ENCODE measurements at regions not wholly inside any gene's neighbourhood (a gene's known extent, or its start where the extent isn't known, plus 50 kb on each side); places are given as distances from the start of the nearest gene placed in this dataset.
A peak's percentile ranks its signal among the peaks of the same experiment; 100 is the strongest.

DNA sequence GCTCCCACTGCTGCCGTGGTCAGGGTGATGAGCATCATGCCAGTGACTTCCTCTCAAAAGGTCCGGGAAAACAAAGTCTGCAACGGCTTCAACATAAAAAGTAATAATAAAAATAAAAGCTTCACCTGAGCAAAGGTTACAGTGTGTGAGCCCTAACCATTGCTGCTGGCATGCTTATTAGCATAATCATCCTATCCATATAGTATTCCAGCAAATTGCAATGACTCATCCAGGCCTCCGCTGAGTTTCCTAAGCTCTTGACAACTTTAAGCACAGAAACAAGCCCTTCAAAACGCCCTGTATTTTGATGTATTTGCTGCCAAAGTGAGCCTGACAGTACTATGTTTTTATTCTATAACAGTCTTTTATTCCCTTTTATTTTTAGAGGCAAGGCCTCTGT, 100.5 kb downstream of the AASDH start:
- Mint-ChIP-seq H3K36me3 (ENCODE audit: low read depth) (no peaks in the 10 kb centered on the region), H3K9me3 (peaks cover 6% of the 10 kb centered on the region), H3K27ac (no peak overlapping the region), H3K27me3 (peaks cover 12% of the 10 kb centered on the region), H3K4me3 (no peak overlapping the region), H3K4me1 (peaks cover 15% of the 10 kb centered on the region)
- intact Hi-C loops (cut with micrococcal nuclease) = no loop called here
- no peak for DNase-seq

DNA sequence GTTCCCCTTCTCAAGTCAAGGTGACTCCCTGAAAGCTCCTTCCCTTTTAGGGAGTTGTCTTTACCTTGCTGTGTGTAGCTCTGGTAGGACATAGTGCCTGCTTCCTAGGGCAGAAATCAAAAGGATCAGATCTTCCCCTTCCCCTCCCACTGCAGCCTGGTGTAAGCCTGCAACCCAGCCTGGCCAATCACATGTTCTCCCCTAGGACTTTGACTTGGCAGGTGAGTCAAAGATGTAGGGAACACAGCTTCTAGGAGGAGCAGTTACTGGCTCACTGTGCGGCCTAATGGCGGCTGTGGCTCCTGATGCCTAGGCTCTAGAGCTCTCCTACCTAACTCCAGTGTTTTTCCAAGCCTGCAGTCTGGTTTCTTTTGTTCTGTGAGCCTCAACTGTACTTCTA, 103.9 kb downstream of the AASDH start:
- peaks cover 6% of the 10 kb centered on the region for H3K9me3 Mint-ChIP-seq
- no peaks in the 10 kb centered on the region for H3K36me3 Mint-ChIP-seq (ENCODE audit: low read depth)
- H3K27me3 Mint-ChIP-seq = peaks cover 7% of the 10 kb centered on the region
- H3K4me1 Mint-ChIP-seq = no peaks in the 10 kb centered on the region
- no peak for DNase-seq
- H3K4me3 Mint-ChIP-seq = no peak overlapping the region
- H3K27ac Mint-ChIP-seq = no peak overlapping the region
- intact Hi-C loops (cut with micrococcal nuclease) = no loop called here

DNA sequence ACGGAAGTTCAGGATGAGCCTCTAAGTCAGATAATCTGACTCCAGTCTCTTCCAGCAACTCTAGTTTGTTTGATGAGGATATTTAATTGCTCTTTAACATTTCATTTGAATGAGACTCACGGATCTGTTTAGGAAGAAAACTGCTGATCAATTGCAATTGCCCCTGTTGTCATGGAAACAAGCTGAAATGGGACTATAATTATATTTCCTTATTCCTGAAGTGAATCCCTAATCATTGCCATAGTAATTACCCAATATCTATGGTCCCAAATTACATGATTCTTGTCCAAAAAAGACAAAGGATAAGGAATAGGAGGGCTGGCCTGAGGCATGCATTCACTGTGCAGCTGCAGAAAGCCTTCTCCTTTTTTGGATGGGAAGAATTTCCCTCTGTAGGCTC, 105.3 kb downstream of the AASDH start:
- intact Hi-C loops (cut with micrococcal nuclease) = no loop called here

DNA sequence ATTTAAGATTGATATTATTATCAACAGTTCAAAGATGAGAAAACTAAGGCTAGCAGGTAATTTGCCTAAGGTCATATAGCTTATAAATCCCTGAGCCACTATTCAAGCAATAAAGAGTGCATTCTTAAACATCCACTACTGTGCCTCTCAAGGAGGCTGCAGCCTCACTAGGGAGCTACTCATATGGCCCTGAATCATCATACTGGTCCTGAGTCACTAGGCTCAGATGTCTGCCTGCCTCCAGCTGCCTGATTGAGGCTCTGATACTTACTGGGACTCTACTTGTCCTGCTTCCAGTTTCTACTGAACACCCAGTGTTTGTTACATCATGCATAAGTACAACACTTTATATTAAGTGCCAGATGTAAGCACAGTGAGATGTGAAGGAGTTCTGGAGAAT, 110.7 kb downstream of the AASDH start:
- no peaks in the 10 kb centered on the region for H3K36me3 Mint-ChIP-seq (ENCODE audit: low read depth)
- H3K27me3 Mint-ChIP-seq = peaks cover 31% of the 10 kb centered on the region

More for the DNA sequence above, 105.3 kb downstream of the AASDH start:
- H3K27ac Mint-ChIP-seq = no peak overlapping the region
- peaks cover 9% of the 10 kb centered on the region for H3K27me3 Mint-ChIP-seq
- H3K36me3 Mint-ChIP-seq (ENCODE audit: low read depth) = no peaks in the 10 kb centered on the region
- no peak overlapping the region for H3K4me3 Mint-ChIP-seq
- peaks cover 6% of the 10 kb centered on the region for H3K9me3 Mint-ChIP-seq
- H3K4me1 Mint-ChIP-seq = no peaks in the 10 kb centered on the region
- no peak for DNase-seq

DNA sequence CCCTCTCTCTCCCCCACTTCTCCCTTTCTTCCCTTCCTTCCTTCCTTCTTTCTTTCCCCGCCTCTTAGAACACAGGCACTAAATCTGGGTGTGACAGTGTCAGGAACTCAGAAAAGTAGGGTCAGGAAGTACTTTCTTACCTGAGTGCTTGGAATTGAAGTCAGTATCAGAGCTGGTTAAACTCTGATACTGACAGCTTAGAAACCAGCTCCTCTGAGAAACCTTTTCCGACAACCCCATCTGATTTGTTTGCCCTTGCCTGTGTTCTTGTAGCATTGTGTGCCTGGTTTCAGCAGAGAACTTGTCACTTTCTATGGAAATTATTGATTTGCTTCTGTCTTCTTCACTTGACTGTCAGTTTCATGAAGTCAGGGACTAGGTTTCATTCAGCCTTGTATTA, 113.9 kb downstream of the AASDH start:
- DNase-seq = no peak
- Mint-ChIP-seq H3K4me3 (no peak overlapping the region), H3K27me3 (peaks cover 27% of the 10 kb centered on the region), H3K36me3 (ENCODE audit: low read depth) (no peaks in the 10 kb centered on the region), H3K27ac (no peak overlapping the region), H3K9me3 (peaks cover 3% of the 10 kb centered on the region), H3K4me1 (no peaks in the 10 kb centered on the region)
- intact Hi-C loops (cut with micrococcal nuclease) = no loop called here

More for the DNA sequence above, 110.7 kb downstream of the AASDH start:
- intact Hi-C loops (cut with micrococcal nuclease) = no loop called here
- DNase-seq = no peak
- no peaks in the 10 kb centered on the region for H3K4me1 Mint-ChIP-seq
- H3K9me3 Mint-ChIP-seq = peaks cover 3% of the 10 kb centered on the region
- H3K27ac Mint-ChIP-seq = no peak overlapping the region
- H3K4me3 Mint-ChIP-seq = no peak overlapping the region

DNA sequence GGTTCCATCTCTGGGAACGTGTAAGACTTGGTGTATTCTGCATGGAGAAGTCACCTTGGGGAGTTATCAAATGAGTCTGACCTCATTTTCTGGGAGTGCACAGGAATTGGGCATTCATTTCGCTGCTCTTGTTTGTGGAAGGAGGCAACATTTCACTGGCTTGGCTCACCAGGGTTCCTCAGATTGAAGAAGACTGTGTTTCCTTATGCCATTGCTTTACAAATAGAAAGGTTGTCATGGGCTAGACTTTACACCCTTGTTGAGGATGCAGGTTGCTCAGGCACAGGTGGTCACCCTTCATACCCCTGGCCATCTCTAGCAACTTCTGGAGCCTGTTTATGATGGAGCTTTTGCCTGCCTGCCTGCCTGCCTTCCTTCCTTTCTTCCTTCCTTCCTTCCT, 114.4 kb downstream of the AASDH start:
- Mint-ChIP-seq H3K27ac (no peak overlapping the region), H3K4me3 (no peak overlapping the region), H3K9me3 (peaks cover 3% of the 10 kb centered on the region), H3K4me1 (no peaks in the 10 kb centered on the region), H3K27me3 (peaks cover 26% of the 10 kb centered on the region), H3K36me3 (ENCODE audit: low read depth) (no peaks in the 10 kb centered on the region)
- DNase-seq = no peak
- intact Hi-C loops (cut with micrococcal nuclease) = no loop called here

DNA sequence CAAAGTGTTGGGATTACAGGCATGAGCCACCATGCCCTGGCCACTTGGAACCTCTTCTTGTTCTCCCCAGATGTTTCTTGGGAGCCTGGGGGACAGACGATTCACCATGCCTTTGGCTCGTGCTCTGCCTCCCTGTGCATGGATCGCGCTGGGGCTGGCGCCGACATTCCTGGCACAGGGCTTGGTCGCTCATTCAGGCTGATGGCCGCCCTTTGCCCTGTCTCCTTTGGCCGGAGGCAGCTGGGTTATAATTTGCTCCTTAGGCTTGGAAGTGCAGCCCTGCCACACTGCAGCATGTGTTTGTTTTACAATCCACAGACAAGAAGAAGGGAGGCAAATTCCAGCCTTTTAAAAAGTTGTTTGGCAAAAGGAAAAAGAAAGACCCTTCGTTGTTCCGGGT, 115.3 kb downstream of the AASDH start:
- H3K27me3 Mint-ChIP-seq = peaks cover 22% of the 10 kb centered on the region
- H3K4me1 Mint-ChIP-seq = no peaks in the 10 kb centered on the region
- intact Hi-C loops (cut with micrococcal nuclease) = no loop called here
- H3K27ac Mint-ChIP-seq = no peak overlapping the region
- H3K9me3 Mint-ChIP-seq = peaks cover 3% of the 10 kb centered on the region
- H3K36me3 Mint-ChIP-seq (ENCODE audit: low read depth) = no peaks in the 10 kb centered on the region
- H3K4me3 Mint-ChIP-seq = no peak overlapping the region
- no peak for DNase-seq

DNA sequence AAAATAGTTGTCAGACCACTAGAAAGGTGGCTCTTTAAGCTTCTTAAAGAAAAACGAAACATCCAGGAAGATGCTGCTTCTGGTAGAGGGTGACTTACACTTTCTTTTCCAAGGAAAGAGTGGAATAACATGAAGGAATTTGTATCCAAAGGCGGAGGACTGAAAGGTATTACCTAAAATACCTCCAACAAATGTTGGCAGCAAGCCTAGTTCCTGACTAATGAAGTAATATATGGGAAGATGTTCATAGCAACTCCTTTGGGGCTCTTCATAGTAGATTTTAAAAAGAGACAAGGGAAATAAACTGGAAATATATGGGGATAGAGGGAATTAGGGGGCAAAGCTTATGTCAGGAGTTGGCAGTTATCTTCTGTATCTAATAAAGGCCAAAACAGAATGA, 116.2 kb downstream of the AASDH start:
- peaks cover 21% of the 10 kb centered on the region for H3K27me3 Mint-ChIP-seq

DNA sequence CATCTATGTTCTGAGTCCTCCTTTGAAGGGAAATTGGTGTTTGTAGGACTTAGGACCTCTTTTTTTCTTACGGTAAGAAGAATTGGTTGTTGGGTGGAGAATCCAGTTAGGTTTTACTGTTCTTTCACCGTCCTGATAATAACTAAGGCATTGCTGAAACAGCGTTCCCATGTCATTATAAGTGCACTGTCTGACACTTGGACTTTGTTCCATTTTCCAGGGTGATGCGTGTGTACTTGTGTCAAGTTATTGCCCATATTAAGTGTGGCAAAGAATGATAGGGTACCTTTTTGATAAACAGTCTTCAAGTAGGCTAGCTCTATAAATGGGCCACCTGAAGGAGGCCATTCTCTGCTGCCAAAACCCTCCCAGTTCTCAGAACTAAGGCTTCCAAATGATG, 119.7 kb downstream of the AASDH start:
- Mint-ChIP-seq H3K9me3 (peaks cover 20% of the 10 kb centered on the region), H3K27ac (no peak overlapping the region), H3K4me3 (no peak overlapping the region), H3K36me3 (ENCODE audit: low read depth) (peaks cover 9% of the 10 kb centered on the region), H3K27me3 (peaks cover 10% of the 10 kb centered on the region), H3K4me1 (no peaks in the 10 kb centered on the region)
- DNase-seq = no peak
- intact Hi-C loops (cut with micrococcal nuclease) = no loop called here

More for the DNA sequence above, 116.2 kb downstream of the AASDH start:
- intact Hi-C loops (cut with micrococcal nuclease) = no loop called here
- no peak overlapping the region for H3K4me3 Mint-ChIP-seq
- H3K9me3 Mint-ChIP-seq = no peaks in the 10 kb centered on the region
- no peaks in the 10 kb centered on the region for H3K36me3 Mint-ChIP-seq (ENCODE audit: low read depth)
- no peak for DNase-seq
- H3K27ac Mint-ChIP-seq = no peak overlapping the region
- no peaks in the 10 kb centered on the region for H3K4me1 Mint-ChIP-seq

DNA sequence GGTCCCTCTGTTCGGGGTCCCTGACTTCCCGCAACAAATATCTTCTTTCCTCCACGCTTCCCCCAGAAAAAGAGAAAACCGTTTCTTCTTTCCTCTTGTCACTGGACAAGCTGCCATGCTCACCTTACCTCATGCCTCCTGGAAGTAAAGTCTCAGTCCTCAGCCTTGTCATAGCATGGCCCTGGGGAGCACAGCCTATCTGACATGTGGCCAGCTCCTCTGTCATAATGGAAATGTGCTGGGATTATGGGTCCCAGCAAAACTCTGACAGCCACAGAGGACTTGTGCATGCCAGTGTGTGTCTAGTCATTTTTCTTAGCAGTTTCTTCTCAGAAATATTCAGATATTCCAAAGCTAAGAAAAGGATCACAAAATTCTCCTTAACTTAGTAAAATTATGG, 122.4 kb downstream of the AASDH start:
- Mint-ChIP-seq H3K9me3 (peaks cover 30% of the 10 kb centered on the region), H3K27ac (no peak overlapping the region), H3K36me3 (ENCODE audit: low read depth) (peaks cover 9% of the 10 kb centered on the region), H3K4me1 (peaks cover 10% of the 10 kb centered on the region), H3K4me3 (no peak overlapping the region), H3K27me3 (peaks cover 18% of the 10 kb centered on the region)
- intact Hi-C loops (cut with micrococcal nuclease) = loop anchor here (5.0 kb wide), 1 partner anchor 83 kb away; no protein-coding TSS in a partner anchor
- DNase-seq = no peak

DNA sequence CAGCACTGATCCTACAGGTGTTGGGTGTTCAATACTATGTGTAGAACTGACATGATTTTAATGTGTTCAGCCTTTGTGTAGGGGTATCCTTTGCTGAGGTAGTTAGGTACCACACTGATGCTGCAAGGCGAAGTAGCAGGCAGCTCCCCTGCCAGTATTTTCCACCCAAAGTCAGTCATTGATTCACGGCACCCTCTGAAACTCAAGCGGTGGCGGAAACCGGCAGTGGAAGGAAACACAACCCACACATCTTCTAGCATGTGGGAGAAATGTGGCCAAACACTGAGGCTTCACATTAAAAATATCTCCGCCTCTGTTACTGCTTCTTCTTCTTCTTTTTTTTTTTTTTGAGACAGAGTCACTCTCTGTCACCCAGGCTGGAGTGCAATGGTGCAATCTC, 126.3 kb downstream of the AASDH start:
- intact Hi-C loops (cut with micrococcal nuclease) = loop anchor here (1.0 to 5.0 kb wide), 4 partner anchors 79 to 312 kb away; partner anchors contain the start of gene CEP135
- peaks cover 40% of the 10 kb centered on the region for H3K9me3 Mint-ChIP-seq
- DNase-seq = peak; percentile 81
- peaks cover 17% of the 10 kb centered on the region for H3K4me1 Mint-ChIP-seq
- H3K27ac Mint-ChIP-seq = peak overlapping the region; percentile 37
- H3K36me3 Mint-ChIP-seq (ENCODE audit: low read depth) = peaks cover 9% of the 10 kb centered on the region
- peaks cover 34% of the 10 kb centered on the region for H3K27me3 Mint-ChIP-seq
- peak overlapping the region; percentile 15 for H3K4me3 Mint-ChIP-seq

DNA sequence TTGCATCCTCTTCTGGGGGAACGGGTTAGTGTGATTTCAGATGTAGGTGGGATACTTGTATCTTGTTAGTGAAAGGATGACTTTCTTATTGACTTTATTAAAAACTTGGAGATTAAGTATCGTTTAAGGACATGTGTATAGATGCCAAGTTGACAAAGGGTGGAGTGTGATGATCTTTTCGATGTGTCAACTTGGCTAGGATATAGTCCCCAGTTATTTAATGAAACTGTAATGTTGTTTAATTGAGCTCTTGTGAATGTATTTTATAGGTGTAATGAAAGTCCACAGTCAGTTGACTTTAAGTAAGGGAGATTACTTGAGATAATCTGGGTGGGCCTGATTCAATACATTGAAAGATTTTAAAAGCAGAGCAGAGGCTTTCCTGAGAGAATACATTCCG, 127.0 kb downstream of the AASDH start:
- intact Hi-C loops (cut with micrococcal nuclease) = loop anchor here (2.0 to 5.0 kb wide), 3 partner anchors 78 to 312 kb away; partner anchors contain the start of gene CEP135
- Mint-ChIP-seq H3K27ac (no peak overlapping the region), H3K4me1 (peaks cover 17% of the 10 kb centered on the region), H3K4me3 (no peak overlapping the region), H3K9me3 (peaks cover 40% of the 10 kb centered on the region), H3K36me3 (ENCODE audit: low read depth) (peaks cover 9% of the 10 kb centered on the region), H3K27me3 (peaks cover 35% of the 10 kb centered on the region)
- DNase-seq = no peak

DNA sequence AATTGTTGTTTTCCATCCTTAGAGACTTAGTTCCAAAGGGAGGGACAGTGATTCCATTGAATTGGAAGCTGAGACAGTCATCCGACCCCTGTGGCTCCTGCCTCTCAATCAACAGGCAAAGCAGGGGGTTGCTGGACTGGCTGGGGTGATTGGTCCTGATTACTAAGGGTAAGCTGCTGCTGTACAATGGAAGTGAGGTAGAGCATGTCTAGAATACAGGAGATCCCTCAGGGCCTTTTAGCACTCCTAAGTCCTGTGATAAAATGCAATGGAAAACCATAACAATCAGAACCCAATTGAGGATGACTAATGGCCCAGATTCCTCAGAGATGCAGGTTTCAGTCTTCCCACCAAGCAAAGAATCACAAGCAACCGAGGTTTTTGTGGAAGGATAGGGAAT, 127.6 kb downstream of the AASDH start:
- DNase-seq = no peak
- Mint-ChIP-seq H3K9me3 (peaks cover 35% of the 10 kb centered on the region), H3K27ac (no peak overlapping the region), H3K4me1 (peaks cover 17% of the 10 kb centered on the region), H3K27me3 (peaks cover 33% of the 10 kb centered on the region), H3K36me3 (ENCODE audit: low read depth) (peaks cover 9% of the 10 kb centered on the region), H3K4me3 (no peak overlapping the region)
- intact Hi-C loops (cut with micrococcal nuclease) = loop anchor here (2.0 to 5.0 kb wide), 3 partner anchors 77 to 311 kb away; partner anchors contain the start of gene CEP135

DNA sequence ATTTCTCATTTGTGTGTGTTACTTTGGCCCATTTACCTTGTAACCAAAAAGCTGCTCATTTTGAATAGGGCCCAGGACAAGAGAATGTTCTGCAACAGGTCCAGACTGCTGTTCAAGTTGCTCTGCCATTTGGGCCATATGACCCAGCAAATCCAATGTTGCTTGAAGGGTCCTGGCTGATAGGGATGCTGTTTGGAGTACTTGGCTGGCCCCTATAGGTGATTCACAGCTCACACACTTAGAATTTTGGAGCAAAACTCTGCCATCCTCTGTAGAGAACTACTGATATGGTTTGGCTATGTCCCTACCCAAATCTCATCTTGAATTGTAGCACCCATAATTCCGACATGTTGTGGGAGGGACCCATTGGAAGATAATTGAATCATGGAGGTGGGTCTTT, 131.5 kb downstream of the AASDH start:
- peaks cover 9% of the 10 kb centered on the region for H3K4me1 Mint-ChIP-seq
- intact Hi-C loops (cut with micrococcal nuclease) = no loop called here
- H3K36me3 Mint-ChIP-seq (ENCODE audit: low read depth) = no peaks in the 10 kb centered on the region

DNA sequence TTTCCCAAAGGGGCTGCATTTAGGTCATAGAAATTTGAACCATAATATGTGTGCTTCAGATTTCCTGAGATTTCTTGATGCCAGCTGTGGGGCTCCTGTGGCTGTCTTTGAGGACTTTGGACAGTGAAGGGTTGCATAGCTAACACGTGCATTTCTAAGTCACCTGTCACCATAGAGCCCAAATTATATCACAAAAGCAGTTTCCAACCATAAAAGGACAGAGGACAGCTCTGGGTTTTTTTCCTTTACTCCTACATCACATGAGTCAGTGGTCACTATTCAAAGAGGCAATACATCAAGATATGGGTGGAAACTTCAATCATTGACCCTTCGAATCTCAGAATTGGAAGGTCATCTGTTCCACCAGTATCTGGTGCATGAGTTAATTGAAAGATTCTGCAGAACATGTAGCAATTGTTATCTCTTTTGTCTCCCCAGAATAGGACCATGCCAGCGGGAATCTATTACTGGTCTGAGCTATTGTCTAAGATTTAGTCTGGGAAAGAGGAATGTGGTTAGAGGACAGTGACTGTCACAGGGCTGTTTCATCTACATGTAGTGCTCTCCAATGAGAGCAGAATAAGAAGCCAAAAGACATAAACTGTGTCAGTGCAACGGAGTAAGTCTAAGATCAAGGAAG, 133.5 kb downstream of the AASDH start:
- Mint-ChIP-seq H3K27me3 (peaks cover 37% of the 10 kb centered on the region), H3K4me3 (no peak overlapping the region), H3K4me1 (no peaks in the 10 kb centered on the region), H3K36me3 (ENCODE audit: low read depth) (no peaks in the 10 kb centered on the region), H3K27ac (no peak overlapping the region), H3K9me3 (peaks cover 3% of the 10 kb centered on the region)
- intact Hi-C loops (cut with micrococcal nuclease) = no loop called here
- no peak for DNase-seq

More for the DNA sequence above, 131.5 kb downstream of the AASDH start:
- H3K27ac Mint-ChIP-seq = no peak overlapping the region
- H3K9me3 Mint-ChIP-seq = peaks cover 13% of the 10 kb centered on the region
- no peak overlapping the region for H3K4me3 Mint-ChIP-seq
- no peak for DNase-seq
- H3K27me3 Mint-ChIP-seq = peaks cover 40% of the 10 kb centered on the region
